ENCODE measurements at regions not wholly inside any gene's neighbourhood (a gene's known extent, or its start where the extent isn't known, plus 50 kb on each side); places are given as distances from the start of the nearest gene placed in this dataset.

DNA sequence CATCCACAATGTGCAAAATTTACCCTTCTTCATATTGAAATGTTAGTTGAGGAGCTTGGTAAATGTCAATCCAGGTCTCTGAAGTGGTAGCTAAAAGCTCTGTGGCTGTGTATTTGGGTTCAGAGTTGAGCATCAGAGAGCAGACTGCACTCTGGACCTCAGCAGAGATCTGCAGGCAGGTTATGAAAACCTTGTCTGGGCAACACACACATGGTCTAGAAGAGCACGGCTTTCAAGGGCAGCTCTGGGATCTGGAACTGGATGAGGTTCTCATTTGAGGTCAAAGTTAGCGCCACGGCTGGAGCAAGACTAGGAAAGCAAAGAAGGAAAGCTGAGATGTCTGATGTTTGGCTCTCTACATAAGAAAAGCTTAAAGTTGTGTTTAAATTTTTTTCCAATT lies 243.0 kb downstream of the SH3BP4 start:
- TF ChIP-seq, protein P1, sequence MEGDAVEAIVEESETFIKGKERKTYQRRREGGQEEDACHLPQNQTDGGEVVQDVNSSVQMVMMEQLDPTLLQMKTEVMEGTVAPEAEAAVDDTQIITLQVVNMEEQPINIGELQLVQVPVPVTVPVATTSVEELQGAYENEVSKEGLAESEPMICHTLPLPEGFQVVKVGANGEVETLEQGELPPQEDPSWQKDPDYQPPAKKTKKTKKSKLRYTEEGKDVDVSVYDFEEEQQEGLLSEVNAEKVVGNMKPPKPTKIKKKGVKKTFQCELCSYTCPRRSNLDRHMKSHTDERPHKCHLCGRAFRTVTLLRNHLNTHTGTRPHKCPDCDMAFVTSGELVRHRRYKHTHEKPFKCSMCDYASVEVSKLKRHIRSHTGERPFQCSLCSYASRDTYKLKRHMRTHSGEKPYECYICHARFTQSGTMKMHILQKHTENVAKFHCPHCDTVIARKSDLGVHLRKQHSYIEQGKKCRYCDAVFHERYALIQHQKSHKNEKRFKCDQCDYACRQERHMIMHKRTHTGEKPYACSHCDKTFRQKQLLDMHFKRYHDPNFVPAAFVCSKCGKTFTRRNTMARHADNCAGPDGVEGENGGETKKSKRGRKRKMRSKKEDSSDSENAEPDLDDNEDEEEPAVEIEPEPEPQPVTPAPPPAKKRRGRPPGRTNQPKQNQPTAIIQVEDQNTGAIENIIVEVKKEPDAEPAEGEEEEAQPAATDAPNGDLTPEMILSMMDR (IDR thresholded peaks at IDR 0.05; ENCODE audit: low read depth, low read length) = no peak
- DNase-seq (ENCODE audit: low read depth in 2 of 2) = no peak
- H3K4me3 ChIP-seq (replicated peaks in 1 of 2; ENCODE audit: low read depth in 2 of 2, low read length in 2 of 2) = no peak overlapping the region

DNA sequence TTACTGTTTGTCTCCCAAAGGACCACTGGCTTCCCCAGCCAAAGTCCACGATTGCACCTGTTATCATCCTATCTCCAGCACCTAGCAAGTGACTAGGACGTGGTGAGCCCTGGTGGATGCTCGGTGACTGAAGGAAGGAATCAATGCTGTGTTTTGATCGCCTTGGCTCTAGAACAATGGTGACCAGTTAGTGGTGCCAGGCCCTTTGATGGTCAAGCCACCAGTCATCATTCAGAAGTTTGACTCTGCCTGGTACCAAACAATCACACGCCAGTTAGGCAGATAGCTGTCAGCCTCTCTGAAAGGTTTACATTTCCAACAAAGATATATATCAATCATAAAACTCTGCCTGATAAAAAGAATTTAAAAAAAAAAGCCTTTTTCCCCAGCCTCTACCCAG lies 244.1 kb downstream of the SH3BP4 start:
- TF ChIP-seq, protein P1 (IDR thresholded peaks at IDR 0.05; ENCODE audit: low read depth, low read length) = no peak

DNA sequence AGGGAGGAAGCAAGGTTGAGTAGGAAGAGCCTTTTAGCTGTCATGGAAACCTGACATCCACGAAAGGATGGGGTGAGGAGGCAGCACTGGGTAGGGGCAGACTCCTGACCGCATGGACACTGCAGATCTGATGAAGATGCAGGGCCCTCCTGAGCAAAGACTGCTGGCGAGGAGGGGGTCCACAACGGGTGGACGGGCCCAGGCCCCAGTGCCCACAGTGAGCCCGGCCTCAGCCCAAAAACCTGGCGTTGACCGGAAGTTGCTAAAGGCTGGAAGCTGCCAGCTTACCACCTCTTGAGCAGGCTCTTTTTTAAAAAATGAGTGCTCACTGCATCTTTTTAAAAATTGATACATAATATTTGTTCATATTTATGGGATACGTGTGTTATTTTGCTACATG lies 247.3 kb downstream of the SH3BP4 start:
- H3K4me3 ChIP-seq (replicated peaks in 1 of 2; ENCODE audit: low read depth in 2 of 2, low read length in 2 of 2) = no peak overlapping the region
- DNase-seq (ENCODE audit: low read depth in 2 of 2) = no peak
- TF ChIP-seq, protein P1 (IDR thresholded peaks at IDR 0.05; ENCODE audit: low read depth, low read length) = no peak

More for the DNA sequence above, 244.1 kb downstream of the SH3BP4 start:
- H3K4me3 ChIP-seq (replicated peaks in 1 of 2; ENCODE audit: low read depth in 2 of 2, low read length in 2 of 2) = no peak overlapping the region
- no peak for DNase-seq (ENCODE audit: low read depth in 2 of 2)

DNA sequence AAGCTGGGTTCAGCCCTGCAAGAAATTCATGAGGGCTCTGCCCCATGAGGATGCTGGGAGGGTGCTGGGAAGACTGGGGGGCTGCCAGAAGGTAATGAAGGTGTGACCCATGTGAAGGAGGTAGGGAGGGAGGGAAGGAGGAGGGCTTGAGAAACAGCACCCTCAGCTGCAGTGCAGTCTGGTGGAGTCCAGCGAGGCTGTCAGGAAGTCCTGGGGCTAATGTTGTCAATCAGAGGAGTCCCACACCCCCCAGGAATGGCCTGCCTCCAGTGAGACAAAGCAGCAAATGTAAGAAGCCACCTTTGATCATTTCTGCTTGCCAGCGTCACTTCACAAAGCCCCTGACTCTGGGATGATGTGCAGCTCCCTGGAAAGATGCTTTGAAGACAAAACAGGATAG lies 248.4 kb downstream of the SH3BP4 start:
- TF ChIP-seq, protein P1 (IDR thresholded peaks at IDR 0.05; ENCODE audit: low read depth, low read length) = no peak
- DNase-seq (ENCODE audit: low read depth in 2 of 2) = no peak
- H3K4me3 ChIP-seq (replicated peaks in 1 of 2; ENCODE audit: low read depth in 2 of 2, low read length in 2 of 2) = no peak overlapping the region

DNA sequence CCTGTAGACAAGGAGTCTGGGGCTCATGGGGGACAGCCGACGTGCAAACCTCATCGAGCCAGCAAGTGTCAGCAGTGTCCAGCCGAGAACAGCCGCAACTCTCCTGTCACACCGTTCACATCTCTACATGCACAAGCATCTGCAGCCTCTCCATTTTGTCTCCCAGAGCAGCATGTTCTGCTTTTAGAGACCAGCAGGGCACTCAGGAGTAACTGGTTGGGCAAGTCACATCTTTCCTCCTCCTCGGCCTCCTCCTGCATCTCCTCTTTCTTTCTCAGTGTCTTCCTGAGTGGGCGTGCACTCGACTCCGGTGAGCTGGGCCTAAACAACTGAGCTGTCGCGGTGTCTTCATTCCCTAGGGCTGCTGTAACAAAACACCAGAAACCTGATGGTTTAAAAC lies 249.9 kb downstream of the SH3BP4 start:
- TF ChIP-seq, protein P1 (IDR thresholded peaks at IDR 0.05; ENCODE audit: low read depth, low read length) = no peak
- no peak for DNase-seq (ENCODE audit: low read depth in 2 of 2)

DNA sequence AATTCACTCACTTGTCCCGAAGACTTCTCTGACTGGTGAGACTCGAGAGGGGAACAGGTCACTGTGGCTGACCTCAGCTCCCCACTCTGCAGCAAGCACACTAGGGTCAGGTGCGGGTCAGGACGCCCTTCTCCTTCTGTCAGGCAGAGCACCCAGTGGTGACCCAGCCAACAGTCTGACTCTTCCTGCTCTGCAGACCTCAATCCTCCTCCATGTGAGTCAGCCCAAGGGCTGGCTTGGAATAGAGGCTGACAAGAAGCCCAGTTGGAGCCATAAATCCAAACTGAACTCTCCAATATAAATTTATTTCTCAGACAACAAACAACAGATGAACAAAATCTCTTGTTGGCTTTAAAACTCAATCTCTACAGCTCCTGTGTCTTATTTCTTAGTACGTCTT lies 253.1 kb downstream of the SH3BP4 start:
- no peak for DNase-seq (ENCODE audit: low read depth in 2 of 2)
- TF ChIP-seq, protein P1 (IDR thresholded peaks at IDR 0.05; ENCODE audit: low read depth, low read length) = no peak
- no peak overlapping the region for H3K4me3 ChIP-seq (replicated peaks in 1 of 2; ENCODE audit: low read depth in 2 of 2, low read length in 2 of 2)

More for the DNA sequence above, 249.9 kb downstream of the SH3BP4 start:
- H3K4me3 ChIP-seq (replicated peaks in 1 of 2; ENCODE audit: low read depth in 2 of 2, low read length in 2 of 2) = no peak overlapping the region

DNA sequence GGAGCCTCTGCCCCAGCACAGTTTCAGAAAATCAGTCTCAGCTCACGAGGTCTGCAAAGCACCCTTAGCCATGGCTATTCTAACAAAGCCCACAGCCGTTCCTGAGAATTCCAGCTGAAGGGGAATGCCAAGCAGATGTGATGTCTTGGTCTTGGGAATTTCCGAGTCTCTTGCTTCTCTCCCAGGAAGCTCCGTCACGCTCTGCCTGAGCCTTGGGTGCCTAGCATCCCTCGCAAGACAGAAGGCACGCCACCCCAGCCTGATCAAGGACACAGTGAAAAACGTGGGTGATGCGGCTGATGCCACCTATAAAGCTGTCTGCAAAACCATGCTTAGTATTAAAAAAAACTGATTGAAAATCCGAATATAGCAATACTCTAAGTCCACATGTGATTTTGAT lies 254.6 kb downstream of the SH3BP4 start:
- no peak for DNase-seq (ENCODE audit: low read depth in 2 of 2)
- no peak overlapping the region for H3K4me3 ChIP-seq (replicated peaks in 1 of 2; ENCODE audit: low read depth in 2 of 2, low read length in 2 of 2)
- TF ChIP-seq, protein P1 (IDR thresholded peaks at IDR 0.05; ENCODE audit: low read depth, low read length) = no peak

Data from cardiac fibroblast (primary cell).